OCI-LY3 (cell line): ENCODE measurements at regions not wholly inside any gene's neighbourhood (a gene's known extent, or its start where the extent isn't known, plus 50 kb on each side); places are given as distances from the start of the nearest gene placed in this dataset.

Experiments used
- H2AFZ ChIP-seq: fragments of 200-600, 300-600 bp; shearing (Covaris generic); 2 replicates; pipeline ENCODE4 v1.6.0; 2014; ENCODE audit warnings: antibody characterized with exemption, low read depth, low read length
- H3K27ac ChIP-seq: fragments of 200-600, 300-600 bp; sonication (generic); 2 replicates; pipeline ENCODE4 v1.5.1; 2014; ENCODE audit warnings: mild to moderate bottlenecking, low read length, moderate library complexity, mixed read lengths
- H3K27me3 ChIP-seq: fragments of 200-600, 300-600 bp; sonication (generic); 2 replicates; pipeline ENCODE4 v1.6.1; 2014; ENCODE audit warnings: low read depth, low read length, mixed read lengths
- H3K36me3 ChIP-seq: fragments of 200-600, 300-600 bp; sonication (generic); replicated peaks from 2 replicates; pipeline ENCODE3; 2014; ENCODE audit warnings: low read depth, low read length, mixed read lengths
- H3K4me1 ChIP-seq: fragments of 300-600, 200-600 bp; sonication (generic); 2 replicates; pipeline ENCODE4 v1.6.1; 2014; ENCODE audit warnings: low read length, mixed read lengths
- H3K4me2 ChIP-seq: fragments of 200-600, 300-600 bp; sonication (generic); 2 replicates; pipeline ENCODE4 v1.6.1; 2014; ENCODE audit warnings: low read length, mixed read lengths
- H3K4me3 ChIP-seq: fragments of 300-600, 200-600 bp; sonication (generic); 2 replicates; pipeline ENCODE4 v1.5.1; 2014; ENCODE audit warnings: antibody characterized with exemption, mild to moderate bottlenecking, low read length, moderate library complexity
- H3K79me2 ChIP-seq: fragments of 300-600, 200-600 bp; shearing (Covaris generic); 2 replicates; pipeline ENCODE4 v1.6.1; 2014; ENCODE audit warnings: mild to moderate bottlenecking, low read length, mixed read lengths
- H3K9ac ChIP-seq: fragments of 300-600, 200-600 bp; shearing (Covaris generic); 2 replicates; pipeline ENCODE4 v1.6.0; 2014; ENCODE audit warnings: mild to moderate bottlenecking, low read length, moderate library complexity
- H3K9me3 ChIP-seq: fragments of 200-600, 300-600 bp; shearing (Covaris generic); 2 replicates; pipeline ENCODE4 v1.6.1; 2014; ENCODE audit warnings: low read length, mixed read lengths; ENCODE audit not compliant: insufficient read depth
- H4K20me1 ChIP-seq: fragments of 200-600, 300-600 bp; sonication (generic); 2 replicates; pipeline ENCODE4 v1.6.1; 2016; ENCODE audit warnings: low read length, mixed read lengths; ENCODE audit not compliant: insufficient read depth
- CTCF ChIP-seq: fragments of 200-600, 300-600 bp; sonication (generic); IDR thresholded peaks from 2 replicates; pipeline ENCODE4 v1.5.1; 2014; ENCODE audit warnings: antibody characterized with exemption, low read length, low read depth
- EZH2phosphoT487 ChIP-seq: fragments of 200-600 bp; shearing (Covaris generic); IDR thresholded peaks from 2 replicates; pipeline ENCODE4 v1.6.1; 2018; ENCODE audit warnings: antibody characterized with exemption, mixed run types, low read depth

GRCh38 chr1:177729646-177730045 is 240.2 kb downstream of the SEC16B start:
- Histone ChIP-seq H3K4me2 (no peak overlapping the region), H3K4me3 (no peak overlapping the region), H3K9me3 (no peaks in the 10 kb centered on the region), H3K79me2 (no peaks in the 10 kb centered on the region), H4K20me1 (no peaks in the 10 kb centered on the region), H3K9ac (no peak overlapping the region), H3K27me3 (no peaks in the 10 kb centered on the region), H3K4me1 (peaks cover 7% of the 10 kb centered on the region; the same call in 1 of the 2 replicates), H3K27ac (no peak overlapping the region), H2AFZ (no peak overlapping the region), H3K36me3 (no peaks in the 10 kb centered on the region)
- no peak for TF ChIP-seq EZH2phosphoT487
- TF ChIP-seq CTCF = no peak

DNA sequence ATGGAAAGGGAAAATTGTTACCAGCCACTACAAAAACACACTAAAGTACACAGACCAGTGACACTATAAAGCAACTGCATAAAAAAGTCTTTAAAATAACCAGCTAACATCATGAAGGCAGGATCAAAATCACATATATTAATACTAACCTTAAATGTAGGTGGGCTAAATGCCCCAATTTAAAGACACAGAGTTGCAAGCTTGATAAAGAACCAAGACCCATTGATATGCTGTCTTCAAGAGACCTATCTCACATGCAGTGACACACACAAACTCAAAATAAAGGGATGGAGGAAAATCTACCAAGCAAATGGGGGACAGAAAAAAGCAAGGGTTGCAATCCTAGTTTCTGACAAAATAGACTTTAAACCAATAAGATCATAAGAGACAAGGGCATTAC is 246.3 kb downstream of the SEC16B start:
- 0 out of 2 replicates have a peak, but pooled peaks cover 10% of the 10 kb centered on the region for H3K9me3 ChIP-seq
- TF ChIP-seq CTCF (no peak), EZH2phosphoT487 (no peak)
- no peak overlapping the region for H3K27ac ChIP-seq
- H3K4me3 ChIP-seq = no peak overlapping the region
- H3K4me1 ChIP-seq = no peaks in the 10 kb centered on the region
- no peaks in the 10 kb centered on the region for H3K36me3 ChIP-seq
- no peak overlapping the region for H3K9ac ChIP-seq
- H3K4me2 ChIP-seq = no peak overlapping the region
- no peak overlapping the region for H2AFZ ChIP-seq
- no peaks in the 10 kb centered on the region for H3K79me2 ChIP-seq
- no peaks in the 10 kb centered on the region for H4K20me1 ChIP-seq
- H3K27me3 ChIP-seq = no peaks in the 10 kb centered on the region

DNA sequence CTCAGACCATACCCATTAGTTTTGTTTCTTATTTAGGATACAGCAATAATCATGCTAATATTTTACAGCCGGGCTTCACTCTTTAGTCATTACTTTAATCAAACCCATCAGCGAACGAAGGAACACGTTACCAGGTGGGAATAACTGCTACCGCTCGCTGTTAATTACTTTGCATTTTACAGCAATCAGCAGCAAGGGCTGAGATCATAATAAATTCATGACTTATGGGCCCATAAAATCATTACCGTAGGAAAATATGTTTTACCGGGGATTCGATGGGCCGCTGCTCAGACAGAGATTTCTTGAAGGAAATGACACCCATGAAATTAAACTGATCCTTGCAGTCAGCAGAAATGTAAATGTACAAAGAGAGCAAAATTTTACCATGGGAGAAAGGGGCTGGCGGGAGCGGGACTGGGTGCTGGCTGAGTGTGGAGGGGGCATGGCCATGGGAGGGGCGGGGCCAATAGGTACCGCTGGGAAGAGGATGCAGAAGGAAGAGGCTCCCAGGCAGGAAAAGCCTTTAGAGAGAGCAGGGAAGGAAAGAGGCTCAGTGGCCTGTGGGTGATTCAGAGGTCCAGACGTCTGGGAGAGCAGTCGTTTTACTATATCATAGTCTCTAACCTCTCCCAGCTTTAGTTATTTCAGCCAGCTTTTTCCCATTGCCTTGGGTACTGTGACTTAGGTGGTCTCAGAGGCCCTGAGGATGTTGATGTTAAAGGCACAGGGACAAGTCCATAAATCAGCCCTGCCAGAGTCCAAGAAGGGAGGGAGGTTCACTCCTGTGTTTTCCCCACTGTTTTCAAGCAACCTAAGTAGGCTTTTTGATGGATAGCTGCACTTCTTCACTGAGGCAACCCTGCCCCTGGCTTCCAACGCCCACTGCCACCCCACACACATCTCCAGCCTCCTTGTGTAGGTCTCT is 258.9 kb downstream of the SEC16B start:
- no peak overlapping the region for H2AFZ ChIP-seq
- peaks cover 15% of the 10 kb centered on the region; the same call in 1 of the 2 replicates for H3K27me3 ChIP-seq
- no peak overlapping the region for H3K9ac ChIP-seq
- TF ChIP-seq EZH2phosphoT487 (no peak), CTCF (no peak)
- no peaks in the 10 kb centered on the region for H3K36me3 ChIP-seq
- H3K79me2 ChIP-seq = no peaks in the 10 kb centered on the region
- no peak overlapping the region for H3K4me3 ChIP-seq
- H4K20me1 ChIP-seq = no peaks in the 10 kb centered on the region
- H3K4me1 ChIP-seq = no peaks in the 10 kb centered on the region
- H3K4me2 ChIP-seq = no peak overlapping the region
- H3K9me3 ChIP-seq = no peaks in the 10 kb centered on the region
- no peak overlapping the region for H3K27ac ChIP-seq

DNA sequence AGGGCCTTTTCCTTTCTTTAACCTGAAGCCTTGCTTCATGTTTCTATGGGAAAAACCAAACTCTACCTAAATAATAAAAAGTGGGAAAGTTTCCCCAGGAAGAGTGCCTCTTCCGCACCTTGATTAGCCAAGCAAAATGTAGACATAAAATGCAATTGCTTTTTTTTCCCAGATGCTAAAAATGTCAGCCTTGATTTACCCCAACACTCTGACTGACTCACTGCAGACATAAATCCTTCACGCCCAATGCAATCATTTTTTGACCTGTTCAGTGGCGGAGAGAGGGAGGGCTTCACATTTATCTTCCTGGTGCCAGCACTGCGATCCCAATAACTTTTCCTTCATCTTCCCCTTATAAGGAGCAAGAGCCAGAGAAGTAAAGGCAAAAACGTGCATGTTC is 261.5 kb downstream of the SEC16B start:
- Histone ChIP-seq H3K27ac (no peak overlapping the region), H3K4me1 (no peaks in the 10 kb centered on the region), H3K9ac (no peak overlapping the region), H3K36me3 (no peaks in the 10 kb centered on the region), H3K9me3 (no peaks in the 10 kb centered on the region), H3K4me2 (no peak overlapping the region), H4K20me1 (no peaks in the 10 kb centered on the region), H3K27me3 (peaks cover 30% of the 10 kb centered on the region; the same call in 1 of the 2 replicates), H3K79me2 (no peaks in the 10 kb centered on the region), H2AFZ (no peak overlapping the region), H3K4me3 (no peak overlapping the region)
- TF ChIP-seq EZH2phosphoT487 = no peak
- no peak for TF ChIP-seq CTCF
